Thyroid gland (tissue), 4 donors: ENCODE measurements at regions not wholly inside any gene's neighbourhood (a gene's known extent, or its start where the extent isn't known, plus 50 kb on each side); places are given as distances from the start of the nearest gene placed in this dataset.

ENCODE experiments used
- CTCF ChIP-seq, 6 experiments: fragments of 200-600 bp in 3 of 6; fragments of 450-650 bp in 3 of 6; sonication (generic) in 3 of 6; IDR thresholded peaks; one replicate each; pipeline ENCODE4 v1.5.1; 2016 to 2019; ENCODE audit warnings: antibody characterized with exemption in 6 of 6, mild to moderate bottlenecking in 2 of 6, inconsistent platforms in 1 of 6, moderate library complexity in 1 of 6
- POLR2A ChIP-seq, 2 donors: fragments of 450-650 bp; IDR thresholded peaks; one replicate each; pipeline ENCODE4 v1.6.1; 2017; ENCODE audit warnings: antibody characterized with exemption in 2 of 2, mild to moderate bottlenecking in 2 of 2, moderate library complexity in 1 of 2

- TF ChIP-seq CTCF (IDR thresholded peaks at IDR 0.05) (no peak), POLR2A (IDR thresholded peaks at IDR 0.05) (no peak)
Observed at GRCh38 chr1:56171670-56172069, 407.7 kb downstream of the PLPP3 start.
